Muscle layer of colon (tissue), 2 donors: ENCODE measurements at regions not wholly inside any gene's neighbourhood (a gene's known extent, or its start where the extent isn't known, plus 50 kb on each side); places are given as distances from the start of the nearest gene placed in this dataset.

Experiments used
- H3K27ac ChIP-seq: one replicate; pipeline ENCODE4 v1.7.0; 2013; ENCODE audit warnings: low read depth, mild to moderate bottlenecking, low read length, moderate library complexity
- H3K27me3 ChIP-seq, 2 donors: one replicate each; pipeline ENCODE4 v1.7.0; 2013; ENCODE audit warnings: low read length in 2 of 2, mild to moderate bottlenecking in 2 of 2; ENCODE audit not compliant: insufficient read depth in 2 of 2, control insufficient read depth in 1 of 2
- H3K36me3 ChIP-seq: one replicate; pipeline ENCODE4 v1.7.0; 2013; ENCODE audit warnings: mild to moderate bottlenecking, low read length; ENCODE audit not compliant: insufficient read depth
- H3K4me1 ChIP-seq: one replicate; pipeline ENCODE4 v1.7.0; 2013; ENCODE audit warnings: mild to moderate bottlenecking, low read length; ENCODE audit not compliant: insufficient read depth
- H3K4me3 ChIP-seq, 2 donors: one replicate each; pipeline ENCODE4 v1.7.0; 2013; ENCODE audit warnings: low read length in 2 of 2, low read depth in 1 of 2, mild to moderate bottlenecking in 1 of 2, moderate library complexity in 1 of 2
- H3K9ac ChIP-seq: one replicate; pipeline ENCODE4 v1.7.0; 2013; ENCODE audit warnings: low read length
- H3K9me3 ChIP-seq: one replicate; pipeline ENCODE4 v1.7.0; 2013; ENCODE audit warnings: mild to moderate bottlenecking, low read length
- donor health status: abdominal sarcoma.
- donor health status: Adenocarcinoma of cecum.

- Histone ChIP-seq H3K4me1 (no peaks in the 10 kb centered on the region), H3K27me3 (no peaks in the 10 kb centered on the region), H3K27ac (no peak overlapping the region), H3K9me3 (no peaks in the 10 kb centered on the region), H3K9ac (no peak overlapping the region), H3K4me3 (no peak overlapping the region), H3K36me3 (no peaks in the 10 kb centered on the region)
Measured at GRCh38 chr15:53462651-53463050, 296.8 kb downstream of the WDR72 start.

DNA sequence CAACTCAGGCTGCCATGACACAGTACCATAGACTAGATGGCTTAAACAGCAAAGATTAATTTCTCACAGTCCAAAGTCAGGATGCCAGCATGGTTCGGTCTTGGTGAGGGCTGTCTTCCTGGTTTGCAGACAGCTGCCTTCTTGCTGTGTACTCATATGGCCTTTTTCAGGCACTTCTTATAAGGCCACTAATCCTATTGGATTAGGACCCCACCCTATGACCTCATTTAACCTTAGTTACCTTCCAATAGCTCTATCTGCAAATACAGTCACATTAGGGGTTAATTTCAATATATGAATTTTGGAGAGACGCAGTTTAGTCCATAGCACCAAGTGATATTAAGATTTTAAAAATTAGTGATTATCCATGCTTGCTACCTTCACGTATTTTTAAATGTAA, 297.8 kb downstream of the WDR72 start:
- Histone ChIP-seq H3K27me3 (no peaks in the 10 kb centered on the region), H3K27ac (no peak overlapping the region), H3K4me1 (no peaks in the 10 kb centered on the region), H3K9me3 (no peaks in the 10 kb centered on the region), H3K4me3 (no peak overlapping the region), H3K36me3 (no peaks in the 10 kb centered on the region), H3K9ac (no peak overlapping the region)

- H3K9me3 ChIP-seq = no peaks in the 10 kb centered on the region
- no peaks in the 10 kb centered on the region for H3K36me3 ChIP-seq
- H3K4me1 ChIP-seq = no peaks in the 10 kb centered on the region
- H3K9ac ChIP-seq = no peak overlapping the region
- no peaks in the 10 kb centered on the region for H3K27me3 ChIP-seq
- no peak overlapping the region for H3K27ac ChIP-seq
- H3K4me3 ChIP-seq = no peak overlapping the region
Measured at GRCh38 chr15:53458736-53459135, 300.7 kb downstream of the WDR72 start.

- Histone ChIP-seq H3K9me3 (no peaks in the 10 kb centered on the region), H3K27me3 (no peaks in the 10 kb centered on the region), H3K4me3 (no peak overlapping the region), H3K27ac (no peak overlapping the region), H3K9ac (no peak overlapping the region), H3K4me1 (no peaks in the 10 kb centered on the region), H3K36me3 (no peaks in the 10 kb centered on the region)
Measured at GRCh38 chr15:53457479-53457878, 302.0 kb downstream of the WDR72 start.

- Histone ChIP-seq H3K36me3 (no peaks in the 10 kb centered on the region), H3K27ac (no peak overlapping the region), H3K9me3 (no peaks in the 10 kb centered on the region), H3K27me3 (no peaks in the 10 kb centered on the region), H3K9ac (no peak overlapping the region), H3K4me1 (no peaks in the 10 kb centered on the region), H3K4me3 (no peak overlapping the region)
Measured at GRCh38 chr15:53454843-53455721, 304.4 kb downstream of the WDR72 start.

DNA sequence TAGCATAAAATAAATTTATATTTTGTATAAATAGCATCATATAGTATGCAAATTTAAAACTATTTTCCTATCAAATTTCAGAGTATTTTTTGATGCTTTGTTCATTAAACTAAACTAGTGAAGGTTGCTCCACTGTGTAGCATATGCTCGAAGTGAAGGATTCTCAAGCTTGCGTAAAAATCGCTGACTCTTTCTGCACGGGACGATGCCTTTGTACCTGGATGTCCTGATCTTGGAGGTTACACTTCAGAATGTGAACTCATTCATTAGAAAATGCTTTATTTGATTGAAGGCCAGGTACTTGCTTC, 305.0 kb downstream of the WDR72 start:
- Histone ChIP-seq H3K27me3 (no peaks in the 10 kb centered on the region), H3K4me3 (no peak overlapping the region), H3K9ac (no peak overlapping the region), H3K9me3 (no peaks in the 10 kb centered on the region), H3K36me3 (no peaks in the 10 kb centered on the region), H3K27ac (no peak overlapping the region), H3K4me1 (no peaks in the 10 kb centered on the region)

- Histone ChIP-seq H3K27me3 (no peaks in the 10 kb centered on the region), H3K9ac (no peak overlapping the region), H3K4me1 (no peaks in the 10 kb centered on the region), H3K27ac (no peak overlapping the region), H3K4me3 (no peak overlapping the region), H3K9me3 (no peaks in the 10 kb centered on the region), H3K36me3 (no peaks in the 10 kb centered on the region)
Measured at GRCh38 chr15:53453253-53454105, 306.0 kb downstream of the WDR72 start.

GRCh38 chr15:53448232-53449015, 311.0 kb downstream of the WDR72 start:
- H3K4me3 ChIP-seq = no peak overlapping the region
- H3K4me1 ChIP-seq = no peaks in the 10 kb centered on the region
- no peaks in the 10 kb centered on the region for H3K36me3 ChIP-seq
- no peak overlapping the region for H3K9ac ChIP-seq
- H3K27ac ChIP-seq = no peak overlapping the region
- H3K27me3 ChIP-seq = no peaks in the 10 kb centered on the region
- no peaks in the 10 kb centered on the region for H3K9me3 ChIP-seq

- no peaks in the 10 kb centered on the region for H3K4me1 ChIP-seq
- no peak overlapping the region for H3K9ac ChIP-seq
- H3K27ac ChIP-seq = no peak overlapping the region
- no peak overlapping the region for H3K4me3 ChIP-seq
- H3K9me3 ChIP-seq = no peaks in the 10 kb centered on the region
- no peaks in the 10 kb centered on the region for H3K36me3 ChIP-seq
- no peaks in the 10 kb centered on the region for H3K27me3 ChIP-seq
Measured at GRCh38 chr15:53447742-53448141, 311.7 kb downstream of the WDR72 start.

DNA sequence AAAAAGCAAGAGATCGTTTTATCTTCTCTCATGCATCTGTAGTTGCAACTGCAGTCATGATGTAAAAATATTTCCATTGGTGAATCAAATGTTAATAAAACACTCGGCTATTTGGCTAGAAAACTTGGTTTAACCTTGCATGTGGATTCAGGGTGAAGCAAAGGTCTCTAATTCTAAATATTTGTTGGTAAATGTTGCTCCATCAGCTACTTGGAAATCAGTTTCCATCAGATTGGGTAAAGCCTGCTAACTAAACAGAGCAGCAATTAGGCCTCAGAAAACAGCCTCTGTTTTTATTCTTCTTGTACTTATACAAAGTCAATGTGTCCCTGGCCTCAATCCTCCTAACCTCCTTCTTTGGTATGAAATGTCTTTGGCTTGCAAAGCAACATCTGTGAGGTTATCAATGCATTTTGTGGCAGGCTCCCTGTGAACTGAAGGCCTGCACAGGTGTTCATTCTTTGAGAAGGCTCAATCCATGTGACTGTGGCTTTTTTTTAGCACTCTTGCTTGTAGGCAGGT, 312.3 kb downstream of the WDR72 start:
- Histone ChIP-seq H3K4me1 (no peaks in the 10 kb centered on the region), H3K36me3 (no peaks in the 10 kb centered on the region), H3K27ac (no peak overlapping the region), H3K4me3 (no peak overlapping the region), H3K9ac (no peak overlapping the region), H3K9me3 (no peaks in the 10 kb centered on the region), H3K27me3 (no peaks in the 10 kb centered on the region)

DNA sequence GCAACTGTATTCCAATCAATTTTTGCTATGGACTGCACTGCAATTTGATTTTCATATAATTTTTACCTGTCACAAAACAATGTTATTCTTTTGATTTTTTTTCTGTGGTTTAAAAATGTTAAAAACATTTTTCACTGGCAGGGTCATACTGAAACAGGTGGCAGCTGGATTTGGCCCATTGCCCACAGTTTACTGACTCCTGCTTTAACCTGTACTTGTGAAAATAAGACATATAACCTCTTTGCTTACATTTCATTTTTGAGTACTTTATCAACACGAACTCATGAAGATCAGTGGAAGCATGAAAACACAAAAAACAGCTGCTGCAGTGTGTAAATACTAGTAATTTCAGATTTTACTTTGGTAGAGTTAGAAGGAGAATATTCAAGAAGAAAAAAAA, 313.1 kb downstream of the WDR72 start:
- H3K9ac ChIP-seq = no peak overlapping the region
- no peak overlapping the region for H3K4me3 ChIP-seq
- no peaks in the 10 kb centered on the region for H3K36me3 ChIP-seq
- H3K9me3 ChIP-seq = no peaks in the 10 kb centered on the region
- H3K4me1 ChIP-seq = no peaks in the 10 kb centered on the region
- no peaks in the 10 kb centered on the region for H3K27me3 ChIP-seq
- no peak overlapping the region for H3K27ac ChIP-seq
